Neural progenitor cell (in vitro differentiated cells): ENCODE measurements at regions not wholly inside any gene's neighbourhood (a gene's known extent, or its start where the extent isn't known, plus 50 kb on each side); places are given as distances from the start of the nearest gene placed in this dataset.

Experiments used
- CTCF ChIP-seq: fragments of 200-600 bp; sonication (generic); IDR thresholded peaks from 2 replicates; pipeline ENCODE4 v1.5.1; 2017; ENCODE audit warnings: antibody characterized with exemption, mild to moderate bottlenecking
- EZH2 ChIP-seq: fragments of 200-600 bp; sonication (generic); IDR thresholded peaks from 2 replicates; pipeline ENCODE4 v1.6.1; 2017; ENCODE audit warnings: antibody characterized with exemption, mild to moderate bottlenecking, moderate library complexity
- EZH2phosphoT487 ChIP-seq: fragments of 200-600 bp; sonication (generic); IDR thresholded peaks from 2 replicates; pipeline ENCODE4 v1.6.1; 2017; ENCODE audit warnings: antibody characterized with exemption

- no peak for TF ChIP-seq EZH2
- no peak for TF ChIP-seq CTCF
- TF ChIP-seq EZH2phosphoT487 = no peak
Measured at GRCh38 chr12:30439201-30439600, 256.5 kb downstream of the IPO8 start.
